Dermis blood vessel endothelial cell (primary cell): ENCODE measurements at regions not wholly inside any gene's neighbourhood (a gene's known extent, or its start where the extent isn't known, plus 50 kb on each side); places are given as distances from the start of the nearest gene placed in this dataset.

ENCODE experiments used
- DNase-seq: peaks from one replicate; pipeline ENCODE4 v3.0.0; 2010

DNA sequence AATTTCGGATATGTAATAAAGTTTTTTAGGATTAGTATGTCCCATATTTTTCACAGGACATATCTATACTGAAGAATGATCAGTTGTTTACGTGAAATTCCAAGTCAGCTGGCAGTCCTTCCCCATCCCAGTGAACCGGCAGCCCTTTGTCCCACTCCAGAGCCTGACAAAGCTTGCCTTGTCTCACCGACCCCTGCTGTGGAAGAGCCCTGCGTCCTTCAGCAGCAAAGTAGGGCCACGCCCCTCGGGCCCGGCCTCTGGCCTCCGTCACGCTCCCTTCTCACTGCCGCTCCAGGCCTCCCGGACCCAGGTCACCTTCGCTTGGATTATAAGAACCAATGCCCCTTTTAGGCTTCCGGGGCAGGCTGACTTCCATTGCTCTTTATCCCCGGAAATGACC, 89.8 kb upstream of the TGIF1 start:
- no peak for DNase-seq

GRCh38 chr18:3367491-3368091, 82.4 kb upstream of the TGIF1 start:
- no peak for DNase-seq

DNA sequence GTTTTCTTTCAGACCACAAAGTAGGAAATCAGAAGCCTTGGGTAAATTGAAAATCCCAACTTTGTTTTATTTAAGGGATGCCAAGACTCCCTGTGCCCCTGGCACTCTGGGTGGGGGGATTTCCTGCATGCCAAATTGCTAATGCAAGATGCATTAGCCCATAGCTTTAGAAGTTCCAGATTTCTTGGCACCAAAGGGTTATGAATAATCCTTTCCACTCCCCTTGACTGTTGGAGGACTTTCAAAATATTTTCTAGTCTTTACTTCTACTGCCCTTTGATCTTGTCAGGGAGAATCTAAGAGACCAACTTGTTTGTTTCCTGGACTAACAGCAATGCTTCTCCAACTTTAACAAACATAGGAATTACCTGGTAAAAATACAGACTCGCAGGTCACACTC, 81.8 kb upstream of the TGIF1 start:
- no peak for DNase-seq

- DNase-seq, result no peak
These were observed 70.3 kb upstream of the TGIF1 start for GRCh38 chr18:3379685-3380084.

- peak; percentile 26 for DNase-seq
These were observed 69.5 kb upstream of the TGIF1 start for GRCh38 chr18:3380384-3380961.

DNA sequence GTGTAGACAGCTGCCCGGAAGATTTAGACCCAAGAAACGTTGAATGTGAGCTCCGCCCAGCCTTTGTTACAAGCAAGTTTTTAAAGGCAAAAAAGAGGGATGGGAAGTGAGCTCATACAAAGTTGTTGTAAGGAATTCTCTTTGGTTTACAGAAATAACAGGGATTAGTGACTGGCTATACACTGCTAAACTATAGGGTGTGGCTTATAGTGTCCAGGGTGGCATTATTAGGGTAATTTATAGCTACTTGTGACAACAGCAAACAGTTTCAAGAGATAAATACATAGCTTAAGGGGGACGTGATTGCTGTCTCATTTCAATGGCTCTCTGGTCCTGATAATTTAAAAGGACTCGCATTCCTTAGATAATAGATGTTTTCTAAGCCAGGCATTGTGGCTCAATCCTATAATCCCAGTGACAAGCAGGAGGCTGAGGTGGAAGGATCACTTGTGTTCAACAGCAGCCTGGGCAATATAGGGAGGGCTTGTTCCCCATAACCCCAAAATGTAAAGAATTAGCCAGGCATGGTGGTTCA, 66.5 kb upstream of the TGIF1 start:
- no peak for DNase-seq

DNA sequence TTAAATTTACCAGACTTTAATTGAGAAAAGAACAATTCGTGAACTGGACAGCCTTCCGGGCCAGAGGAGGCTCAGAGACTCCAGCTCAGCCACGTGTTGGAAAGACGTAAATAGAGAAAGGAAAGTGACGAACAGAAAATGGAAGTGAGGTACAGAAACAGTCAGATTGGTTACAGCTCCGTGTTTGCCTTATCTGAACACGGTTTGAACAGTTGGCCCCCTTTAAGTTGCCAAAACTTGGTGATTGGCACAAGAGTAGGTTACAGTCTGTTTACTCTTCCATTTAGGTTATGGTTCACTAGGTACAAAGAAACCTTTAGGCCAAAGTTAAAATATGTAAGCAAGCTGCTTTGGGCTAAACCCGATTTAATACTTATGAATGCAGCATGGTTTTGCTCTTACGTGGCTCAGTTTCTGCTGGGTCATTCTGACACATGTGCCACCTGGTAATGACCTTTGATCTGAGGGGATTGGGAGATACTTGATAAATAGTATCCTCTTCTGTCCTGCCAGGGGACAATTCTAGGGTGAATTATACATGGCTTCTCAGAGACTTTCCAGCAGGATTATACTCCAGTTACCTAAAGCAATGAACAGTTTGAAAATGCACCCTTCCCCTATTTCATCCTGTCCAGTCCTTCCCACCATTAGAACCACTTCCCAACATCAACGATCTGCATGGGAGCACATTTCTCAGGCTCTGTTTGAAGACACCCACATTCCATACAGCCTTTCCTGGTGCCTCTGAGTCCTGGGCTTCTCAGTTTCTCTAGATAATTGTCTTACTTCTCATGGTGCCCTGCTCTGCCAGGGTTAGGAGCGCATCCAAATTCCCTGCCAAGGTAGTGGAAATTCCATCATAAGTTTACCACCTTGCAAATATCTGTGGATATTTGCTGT, 65.1 kb upstream of the TGIF1 start:
- DNase-seq, result no peak

GRCh38 chr18:3388323-3388722, 61.6 kb upstream of the TGIF1 start:
- no peak for DNase-seq

- DNase-seq, result no peak
These were observed 61.0 kb upstream of the TGIF1 start for GRCh38 chr18:3388980-3389379.

- no peak for DNase-seq
These were observed 60.0 kb upstream of the TGIF1 start for GRCh38 chr18:3389977-3390376.

DNA sequence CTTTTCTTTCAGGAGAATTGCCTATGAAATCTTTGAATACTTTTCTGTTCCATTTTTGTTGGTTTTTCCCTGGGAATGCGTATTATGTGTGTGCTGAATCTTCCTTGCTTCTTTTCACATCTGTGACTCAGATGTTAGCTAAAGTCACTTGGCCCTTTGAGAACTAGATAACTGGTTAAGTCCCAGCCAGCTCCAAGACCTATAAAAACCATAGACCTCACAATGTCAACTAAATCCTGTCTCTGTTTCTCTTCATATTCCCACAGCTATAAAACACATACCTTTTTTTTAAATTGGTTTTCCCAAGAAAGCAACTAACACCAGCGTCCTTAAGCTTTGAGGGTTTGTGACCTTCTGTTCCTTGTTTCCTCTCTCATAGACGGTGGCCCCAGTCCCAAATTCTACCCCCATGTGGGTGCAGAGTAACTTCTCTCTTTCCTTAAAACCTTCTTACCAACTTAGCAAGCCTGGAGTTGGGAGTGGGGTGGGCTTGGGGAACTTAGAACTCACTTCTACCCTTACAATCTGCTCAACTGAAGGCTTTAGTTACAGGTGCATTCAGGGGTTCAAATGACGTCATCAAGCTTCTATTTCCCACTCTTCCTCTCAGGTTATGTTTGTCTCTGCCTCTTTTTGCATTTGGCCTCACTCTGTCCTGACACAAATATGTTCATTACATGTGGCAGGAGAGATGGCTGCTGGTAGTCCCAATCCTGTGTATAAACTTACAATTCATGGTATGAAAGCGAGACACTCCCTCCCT, 58.1 kb upstream of the TGIF1 start:
- DNase-seq, result no peak

GRCh38 chr18:3392467-3392855, 57.5 kb upstream of the TGIF1 start:
- no peak for DNase-seq

- DNase-seq, result no peak
These were observed 55.3 kb upstream of the TGIF1 start for GRCh38 chr18:3394648-3395047.

GRCh38 chr18:3395466-3395865, 54.5 kb upstream of the TGIF1 start:
- DNase-seq, result no peak

GRCh38 chr18:3397031-3397750, 52.8 kb upstream of the TGIF1 start:
- no peak for DNase-seq

- DNase-seq, result no peak
These were observed 52.2 kb upstream of the TGIF1 start for GRCh38 chr18:3397786-3398185.
